OCI-LY7 (cell line): ENCODE measurements at regions not wholly inside any gene's neighbourhood (a gene's known extent, or its start where the extent isn't known, plus 50 kb on each side); places are given as distances from the start of the nearest gene placed in this dataset.

ENCODE experiments used
- EZH2phosphoT487 ChIP-seq: fragments of 200-600 bp; sonication (generic); IDR thresholded peaks from 2 replicates; pipeline ENCODE4 v1.6.1; 2018; ENCODE audit warnings: low read depth, borderline replicate concordance, mild to moderate bottlenecking, mixed run types, antibody characterized with exemption, low read length, moderate library complexity, mixed read lengths
- TF ChIP-seq, protein P1 (sequence below): fragments of 200-600 bp; sonication (generic); conservative IDR thresholded peaks from 2 replicates; pipeline ENCODE4 v1.5.1; 2014; ENCODE audit warnings: mild to moderate bottlenecking, antibody characterized with exemption, low read length, moderate library complexity, mixed read lengths

DNA sequence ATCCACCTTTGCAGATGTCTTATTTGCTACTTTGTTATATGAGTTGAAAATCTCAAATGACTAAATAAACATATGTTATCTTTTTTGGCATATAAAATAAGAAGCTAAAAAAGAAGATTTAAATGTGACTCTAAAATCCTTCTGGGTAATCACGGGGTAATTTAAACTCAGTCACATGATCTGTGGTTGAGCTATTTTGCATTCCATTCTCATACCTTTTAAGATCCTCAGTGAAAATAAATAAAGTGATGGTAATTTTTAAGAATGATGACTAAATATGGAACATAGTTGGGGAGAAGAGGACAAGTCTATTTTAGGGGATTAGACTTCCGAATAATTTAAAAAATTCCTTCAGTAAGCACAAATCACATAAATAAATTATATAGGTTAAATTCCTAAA lies 1076.8 kb downstream of the TUSC7 start:
- TF ChIP-seq, protein P1, sequence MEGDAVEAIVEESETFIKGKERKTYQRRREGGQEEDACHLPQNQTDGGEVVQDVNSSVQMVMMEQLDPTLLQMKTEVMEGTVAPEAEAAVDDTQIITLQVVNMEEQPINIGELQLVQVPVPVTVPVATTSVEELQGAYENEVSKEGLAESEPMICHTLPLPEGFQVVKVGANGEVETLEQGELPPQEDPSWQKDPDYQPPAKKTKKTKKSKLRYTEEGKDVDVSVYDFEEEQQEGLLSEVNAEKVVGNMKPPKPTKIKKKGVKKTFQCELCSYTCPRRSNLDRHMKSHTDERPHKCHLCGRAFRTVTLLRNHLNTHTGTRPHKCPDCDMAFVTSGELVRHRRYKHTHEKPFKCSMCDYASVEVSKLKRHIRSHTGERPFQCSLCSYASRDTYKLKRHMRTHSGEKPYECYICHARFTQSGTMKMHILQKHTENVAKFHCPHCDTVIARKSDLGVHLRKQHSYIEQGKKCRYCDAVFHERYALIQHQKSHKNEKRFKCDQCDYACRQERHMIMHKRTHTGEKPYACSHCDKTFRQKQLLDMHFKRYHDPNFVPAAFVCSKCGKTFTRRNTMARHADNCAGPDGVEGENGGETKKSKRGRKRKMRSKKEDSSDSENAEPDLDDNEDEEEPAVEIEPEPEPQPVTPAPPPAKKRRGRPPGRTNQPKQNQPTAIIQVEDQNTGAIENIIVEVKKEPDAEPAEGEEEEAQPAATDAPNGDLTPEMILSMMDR, result no peak
- TF ChIP-seq EZH2phosphoT487, result no peak
